Left ventricle myocardium inferior (tissue), 1 donor: ENCODE measurements at regions not wholly inside any gene's neighbourhood (a gene's known extent, or its start where the extent isn't known, plus 50 kb on each side); places are given as distances from the start of the nearest gene placed in this dataset.

Experiments used
- DNase-seq: peaks from one replicate; pipeline ENCODE4 v3.0.0-alpha.2; 2020
- H3K27ac ChIP-seq: fragments of 200-600 bp; replicated peaks from 2 replicates; pipeline ENCODE4 v1.8.0; 2021
- H3K27me3 ChIP-seq: fragments of 200-600 bp; 2 replicates; pipeline ENCODE4 v1.8.0; 2021; ENCODE audit warnings: low read depth
- H3K36me3 ChIP-seq: fragments of 200-600 bp; 2 replicates; pipeline ENCODE4 v1.8.0; 2021
- H3K4me1 ChIP-seq: fragments of 200-600 bp; 2 replicates; pipeline ENCODE4 v1.8.0; 2021
- H3K4me3 ChIP-seq: fragments of 200-600 bp; 2 replicates; pipeline ENCODE4 v1.8.0; 2021; ENCODE audit warnings: mild to moderate bottlenecking, moderate library complexity
- H3K9me3 ChIP-seq: fragments of 200-600 bp; replicated peaks from 2 replicates; pipeline ENCODE4 v1.8.0; 2021
- intact Hi-C: fragments of 100-400 bp; cut with micrococcal nuclease; formaldehyde crosslinking; loops from one replicate; pipeline ENCODE4 v1.11.0; 2022
- TF ChIP-seq, protein P1 (sequence below): fragments of 200-600 bp; IDR thresholded peaks from 2 replicates; pipeline ENCODE4 v1.8.0; 2021; ENCODE audit warnings: antibody characterized with exemption, mild to moderate bottlenecking, borderline replicate concordance
- donor health status: DM: no; HTN: yes; CAD: no; lungs with severe emphysema.

DNA sequence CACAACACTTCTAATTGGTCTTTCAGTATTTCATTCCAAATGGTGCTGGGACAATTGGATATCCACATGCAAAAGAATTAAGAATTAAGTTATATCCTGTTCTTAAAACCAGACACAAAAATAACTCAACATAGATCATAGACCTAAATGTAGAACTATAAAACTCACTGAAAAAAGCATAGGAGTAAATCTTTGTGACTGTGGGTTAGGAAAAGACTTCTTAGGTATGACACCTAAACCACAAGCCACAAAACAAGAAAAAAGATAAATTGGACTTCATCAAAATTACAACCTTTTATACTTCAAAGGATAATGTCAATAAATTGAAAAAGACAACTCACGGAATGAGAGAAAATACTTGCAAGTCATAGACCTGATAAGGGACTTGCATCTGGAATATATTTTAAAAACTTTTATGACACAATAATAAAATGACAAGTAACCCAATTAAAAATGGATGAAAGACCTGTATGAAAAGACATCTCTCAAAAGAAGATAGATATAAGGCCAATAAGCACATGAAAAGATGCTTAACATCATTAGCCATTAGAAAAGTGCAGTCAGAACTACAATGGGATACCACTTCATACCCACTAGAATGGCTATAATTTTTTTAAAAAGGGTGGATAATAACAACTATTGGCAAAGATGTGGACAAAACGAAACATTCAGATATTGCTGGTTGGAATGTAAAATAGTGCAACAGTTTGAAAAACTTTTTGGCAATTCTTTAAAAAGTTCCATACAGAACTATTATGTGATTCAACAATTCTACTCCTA lies 72.5 kb upstream of the SLC38A4 start:
- no peaks in the 10 kb centered on the region for H3K36me3 ChIP-seq
- no peaks in the 10 kb centered on the region for H3K9me3 ChIP-seq
- TF ChIP-seq, protein P1, sequence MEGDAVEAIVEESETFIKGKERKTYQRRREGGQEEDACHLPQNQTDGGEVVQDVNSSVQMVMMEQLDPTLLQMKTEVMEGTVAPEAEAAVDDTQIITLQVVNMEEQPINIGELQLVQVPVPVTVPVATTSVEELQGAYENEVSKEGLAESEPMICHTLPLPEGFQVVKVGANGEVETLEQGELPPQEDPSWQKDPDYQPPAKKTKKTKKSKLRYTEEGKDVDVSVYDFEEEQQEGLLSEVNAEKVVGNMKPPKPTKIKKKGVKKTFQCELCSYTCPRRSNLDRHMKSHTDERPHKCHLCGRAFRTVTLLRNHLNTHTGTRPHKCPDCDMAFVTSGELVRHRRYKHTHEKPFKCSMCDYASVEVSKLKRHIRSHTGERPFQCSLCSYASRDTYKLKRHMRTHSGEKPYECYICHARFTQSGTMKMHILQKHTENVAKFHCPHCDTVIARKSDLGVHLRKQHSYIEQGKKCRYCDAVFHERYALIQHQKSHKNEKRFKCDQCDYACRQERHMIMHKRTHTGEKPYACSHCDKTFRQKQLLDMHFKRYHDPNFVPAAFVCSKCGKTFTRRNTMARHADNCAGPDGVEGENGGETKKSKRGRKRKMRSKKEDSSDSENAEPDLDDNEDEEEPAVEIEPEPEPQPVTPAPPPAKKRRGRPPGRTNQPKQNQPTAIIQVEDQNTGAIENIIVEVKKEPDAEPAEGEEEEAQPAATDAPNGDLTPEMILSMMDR: no peak
- intact Hi-C loops: no loop called here
- DNase-seq: no peak
- H3K4me1 ChIP-seq: no peaks in the 10 kb centered on the region
- H3K27me3 ChIP-seq: no peaks in the 10 kb centered on the region
- no peak overlapping the region for H3K27ac ChIP-seq
- no peak overlapping the region for H3K4me3 ChIP-seq

DNA sequence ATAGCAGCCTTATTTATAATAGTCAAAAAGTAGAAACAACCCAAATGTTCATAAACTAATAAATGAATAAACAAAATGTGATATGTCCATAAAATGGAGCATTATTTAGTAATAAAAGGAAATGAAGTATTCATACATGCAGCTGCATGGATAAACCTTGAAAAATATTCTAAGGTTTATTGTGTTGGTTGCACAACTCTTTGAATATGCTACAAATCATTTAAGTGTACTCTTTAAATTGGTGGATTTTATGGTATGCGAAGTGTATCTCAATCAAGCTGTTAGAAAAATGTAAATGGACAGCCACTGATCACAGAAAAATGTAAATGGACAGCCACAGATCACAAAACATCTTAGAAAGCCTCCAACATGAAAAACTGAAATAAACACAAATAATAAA lies 73.2 kb upstream of the SLC38A4 start:
- TF ChIP-seq, protein P1: no peak
- H3K27me3 ChIP-seq: no peaks in the 10 kb centered on the region
- H3K4me1 ChIP-seq: no peaks in the 10 kb centered on the region
- intact Hi-C loops: no loop called here
- H3K4me3 ChIP-seq: no peak overlapping the region
- H3K36me3 ChIP-seq: no peaks in the 10 kb centered on the region
- H3K27ac ChIP-seq: no peak overlapping the region
- DNase-seq: no peak
- no peaks in the 10 kb centered on the region for H3K9me3 ChIP-seq

DNA sequence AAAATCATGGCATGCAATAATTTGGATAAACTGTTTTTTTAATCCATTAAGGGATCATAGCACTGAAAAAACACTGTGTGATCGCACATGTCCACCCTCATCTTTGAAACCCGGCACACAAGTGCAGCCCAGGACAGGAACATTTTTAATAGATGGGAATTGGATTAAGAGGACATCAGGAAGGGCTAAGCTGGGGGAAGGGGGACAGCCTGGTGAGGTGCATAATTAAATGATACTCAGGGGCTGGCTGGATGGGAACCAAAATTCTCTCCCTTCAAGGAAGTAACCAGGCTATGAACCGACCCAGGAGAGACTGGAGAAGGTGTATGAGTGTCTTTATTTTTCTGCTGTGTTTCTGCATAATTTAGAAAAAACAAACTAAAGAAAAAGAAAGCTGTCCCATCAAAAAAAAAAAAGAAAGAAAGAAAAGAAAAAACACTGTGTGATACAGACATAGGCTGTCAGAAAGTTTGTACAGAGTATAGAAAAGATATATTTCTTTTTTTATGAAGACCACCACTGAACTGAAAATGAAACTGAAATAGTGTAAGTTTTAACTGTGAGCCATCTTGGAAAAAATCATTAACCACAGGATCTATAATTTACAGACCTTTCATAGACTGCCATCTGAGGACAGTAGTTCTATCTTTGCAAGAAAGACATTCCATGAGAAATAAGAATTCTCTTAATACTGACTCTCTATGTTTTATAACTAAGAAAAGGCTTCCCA lies 75.1 kb upstream of the SLC38A4 start:
- TF ChIP-seq, protein P1: no peak
- intact Hi-C loops: no loop called here
- no peaks in the 10 kb centered on the region for H3K4me1 ChIP-seq
- no peak overlapping the region for H3K27ac ChIP-seq
- H3K4me3 ChIP-seq: no peak overlapping the region
- DNase-seq: no peak
- no peaks in the 10 kb centered on the region for H3K27me3 ChIP-seq
- H3K36me3 ChIP-seq: no peaks in the 10 kb centered on the region
- H3K9me3 ChIP-seq: no peaks in the 10 kb centered on the region

DNA sequence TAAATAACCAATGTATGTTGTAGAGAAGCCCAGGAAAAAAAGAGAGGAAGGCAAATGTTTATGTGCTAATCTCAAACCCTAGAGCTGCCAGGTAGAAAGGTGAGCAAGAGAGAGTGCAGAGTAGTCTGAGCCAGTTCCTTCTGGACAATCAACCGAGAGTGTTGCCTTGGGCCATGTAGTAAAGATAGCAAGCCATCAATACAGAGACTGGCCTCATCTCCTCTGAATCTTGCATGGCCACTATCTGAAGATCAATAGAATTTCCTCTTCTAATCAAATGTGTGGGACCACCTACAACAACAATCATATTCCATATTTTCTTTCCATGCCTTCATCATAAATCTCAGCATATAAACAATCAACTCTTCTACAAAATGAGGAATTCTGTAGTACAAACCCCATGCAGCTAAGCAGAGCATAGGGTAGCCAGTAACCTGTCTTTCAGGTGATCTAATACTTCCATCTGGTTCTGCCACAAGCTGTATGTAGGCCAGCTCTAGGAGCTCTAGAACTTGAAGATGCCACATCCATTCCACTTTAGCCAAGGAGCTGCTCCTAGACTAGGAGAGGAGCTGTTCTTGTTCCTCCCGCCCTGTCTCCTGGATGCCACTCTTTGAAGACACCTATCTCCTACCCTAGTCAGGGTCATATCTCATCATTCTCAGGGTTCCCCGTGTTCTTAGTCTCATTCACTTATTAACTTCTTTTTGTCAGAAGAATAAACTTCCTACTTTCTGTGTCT lies 75.8 kb upstream of the SLC38A4 start:
- TF ChIP-seq, protein P1: no peak
- Histone ChIP-seq H3K4me3 (no peak overlapping the region), H3K4me1 (no peaks in the 10 kb centered on the region), H3K9me3 (no peaks in the 10 kb centered on the region), H3K36me3 (no peaks in the 10 kb centered on the region), H3K27ac (no peak overlapping the region), H3K27me3 (no peaks in the 10 kb centered on the region)
- DNase-seq: no peak
- intact Hi-C loops: no loop called here

DNA sequence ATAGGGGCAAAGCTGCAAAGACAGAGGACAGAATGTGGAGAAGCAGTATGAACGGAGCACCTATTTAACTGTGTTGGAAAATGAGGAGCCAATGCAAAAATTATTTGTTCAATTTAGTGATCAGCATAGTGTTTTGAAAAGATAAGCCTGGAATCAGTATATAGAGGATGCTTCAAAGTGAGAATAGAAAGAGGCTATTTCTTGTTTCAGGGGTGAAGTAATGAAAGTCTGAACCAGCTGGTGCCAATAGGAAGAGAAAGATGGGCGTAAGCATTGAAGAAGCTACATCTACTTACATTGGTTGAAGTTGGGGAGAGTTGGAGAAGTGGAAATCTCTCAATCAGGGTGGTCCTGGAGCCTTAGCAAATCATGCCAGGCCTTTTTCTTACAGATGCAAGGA lies 77.3 kb upstream of the SLC38A4 start:
- intact Hi-C loops: no loop called here
- no peaks in the 10 kb centered on the region for H3K36me3 ChIP-seq
- no peaks in the 10 kb centered on the region for H3K9me3 ChIP-seq
- H3K27me3 ChIP-seq: no peaks in the 10 kb centered on the region
- H3K4me3 ChIP-seq: no peak overlapping the region
- TF ChIP-seq, protein P1: no peak
- H3K27ac ChIP-seq: no peak overlapping the region
- DNase-seq: no peak
- no peaks in the 10 kb centered on the region for H3K4me1 ChIP-seq
